Pons (tissue), 1 donor: ENCODE measurements at regions not wholly inside any gene's neighbourhood (a gene's known extent, or its start where the extent isn't known, plus 50 kb on each side); places are given as distances from the start of the nearest gene placed in this dataset.
A peak's percentile ranks its signal among the peaks of the same experiment; 100 is the strongest.

Experiments used
- DNase-seq: peaks from one replicate; pipeline ENCODE4 v3.0.0-alpha.2; 2016; ENCODE audit warnings: low spot score

DNA sequence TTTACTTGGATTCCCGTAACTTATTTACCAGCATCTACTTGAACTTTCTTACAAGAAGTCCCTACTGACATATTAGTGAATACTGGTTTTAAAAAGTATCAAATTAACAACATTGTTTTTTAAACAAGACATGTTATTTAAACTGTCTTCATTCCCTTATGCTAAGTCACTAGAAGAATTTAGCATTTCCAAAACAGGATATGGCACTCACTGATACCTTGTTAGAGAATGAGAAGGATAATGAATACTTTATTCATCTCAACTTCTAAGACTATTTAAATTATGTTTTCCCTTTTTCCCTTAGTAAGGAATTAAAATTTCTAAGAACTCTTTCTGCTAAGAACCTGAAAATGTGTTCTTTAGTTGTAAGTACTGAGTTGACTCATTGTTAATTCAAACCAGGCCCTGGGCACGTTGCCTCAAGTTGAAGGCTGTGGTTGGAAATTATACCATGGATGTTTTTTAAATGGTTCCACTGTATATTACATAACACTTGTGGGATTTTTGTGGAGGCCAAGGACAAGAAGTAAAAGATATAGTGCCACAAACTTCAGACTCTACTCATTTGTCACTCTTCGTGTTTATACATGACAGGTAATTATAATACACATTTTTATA, 219.0 kb upstream of the EDIL3 start:
- DNase-seq, result peak; percentile 26

GRCh38 chr5:84602371-84602771, 217.7 kb upstream of the EDIL3 start:
- DNase-seq, result no peak

DNA sequence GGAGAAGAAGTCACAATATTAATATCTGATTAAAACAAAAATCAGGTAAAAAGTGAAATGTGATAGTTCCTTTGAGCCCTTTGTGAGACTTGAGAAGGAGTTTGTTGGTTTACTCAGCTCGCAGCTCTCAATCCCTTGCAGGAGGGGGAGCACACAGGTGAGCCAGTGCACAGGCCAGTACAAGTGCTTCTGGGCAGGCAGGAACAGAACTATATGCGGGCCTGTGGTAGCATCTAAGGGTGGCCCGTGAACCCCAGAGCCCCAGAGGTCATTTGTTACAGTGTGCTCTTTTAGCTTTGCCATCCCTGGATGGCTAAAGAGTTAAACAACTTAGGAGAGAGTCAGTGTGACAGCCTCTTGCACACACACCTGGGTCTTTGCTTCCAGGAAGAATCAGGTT, 215.3 kb upstream of the EDIL3 start:
- DNase-seq, result no peak

DNA sequence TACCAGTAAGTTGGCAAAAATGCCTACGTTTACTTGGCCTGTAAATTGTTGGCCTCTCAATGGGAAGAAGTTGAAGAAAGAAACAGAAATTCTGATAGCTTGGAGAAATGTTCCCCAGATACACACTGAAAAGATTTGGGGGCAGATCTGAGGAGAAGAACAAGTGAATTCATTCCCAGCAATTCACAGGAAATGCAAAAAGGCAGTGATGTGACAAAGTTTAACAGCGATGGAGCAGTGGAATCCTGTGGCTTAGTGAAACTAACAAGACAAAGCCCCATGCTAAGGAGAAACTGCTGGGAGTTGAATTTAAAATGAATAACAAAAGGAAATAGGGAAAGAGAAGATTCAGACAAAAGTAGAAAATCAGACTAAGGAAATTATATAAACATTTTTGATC, 213.2 kb upstream of the EDIL3 start:
- no peak for DNase-seq

- DNase-seq, result no peak
These were observed 205.9 kb upstream of the EDIL3 start for GRCh38 chr5:84590629-84591028.

DNA sequence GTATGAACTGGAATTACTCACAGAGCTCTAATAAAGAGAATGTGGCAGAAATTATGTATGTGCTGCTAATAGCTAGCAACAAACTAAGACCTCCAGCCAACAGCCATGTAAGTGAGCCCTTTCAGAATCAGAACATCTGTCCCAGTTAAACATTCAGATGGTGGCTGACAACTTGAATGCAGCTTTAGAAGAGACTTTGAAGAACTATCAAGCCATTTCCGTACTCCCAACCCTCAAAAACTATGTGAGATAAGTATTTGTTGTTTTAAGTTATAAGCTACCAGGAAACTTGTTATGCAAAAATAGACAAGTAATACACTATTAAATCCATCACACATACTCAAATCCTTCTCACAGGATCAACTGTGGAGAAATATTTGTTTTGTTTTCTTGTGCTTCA, 205.2 kb upstream of the EDIL3 start:
- DNase-seq, result peak; percentile 14

GRCh38 chr5:84585218-84585617, 200.5 kb upstream of the EDIL3 start:
- no peak for DNase-seq

DNA sequence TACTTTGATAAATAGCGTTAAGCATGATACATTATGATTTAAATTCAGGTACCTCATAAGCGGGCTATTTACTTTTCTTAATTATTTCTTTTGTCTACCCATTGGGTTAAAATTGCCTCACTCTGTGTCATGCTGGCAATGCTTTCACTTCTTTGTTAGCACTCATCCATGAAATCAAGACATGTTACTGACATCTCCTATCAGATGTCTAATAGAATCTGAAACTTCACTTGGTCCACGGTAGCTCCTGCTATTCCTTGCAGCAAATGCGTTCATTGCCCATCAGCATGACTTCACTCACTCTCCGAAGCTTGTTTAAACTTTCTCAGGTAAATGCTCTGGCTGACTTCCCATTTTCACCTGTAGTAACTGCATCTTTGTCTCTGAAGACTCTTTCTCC, 193.5 kb upstream of the EDIL3 start:
- no peak for DNase-seq

GRCh38 chr5:84573017-84573712, 188.5 kb upstream of the EDIL3 start:
- peak; percentile 81 for DNase-seq

DNA sequence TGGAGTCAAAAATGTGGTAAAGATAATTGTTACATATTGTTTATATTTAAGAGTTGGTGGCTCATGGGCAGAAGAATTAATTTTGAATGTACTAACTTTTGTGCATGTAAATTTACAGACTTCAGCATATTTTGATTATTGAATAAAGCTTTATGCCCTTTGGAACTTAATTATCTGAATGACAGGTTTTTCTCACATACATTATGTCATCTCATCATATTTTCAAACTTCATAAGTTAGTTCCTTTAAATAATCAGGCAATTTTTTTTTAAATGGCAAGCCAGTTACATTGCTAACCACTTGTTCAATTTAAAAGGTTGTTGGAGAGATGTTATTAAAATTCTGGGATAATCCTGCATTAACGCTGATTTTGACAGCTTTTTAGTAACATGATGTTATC, 184.6 kb upstream of the EDIL3 start:
- DNase-seq, result no peak

DNA sequence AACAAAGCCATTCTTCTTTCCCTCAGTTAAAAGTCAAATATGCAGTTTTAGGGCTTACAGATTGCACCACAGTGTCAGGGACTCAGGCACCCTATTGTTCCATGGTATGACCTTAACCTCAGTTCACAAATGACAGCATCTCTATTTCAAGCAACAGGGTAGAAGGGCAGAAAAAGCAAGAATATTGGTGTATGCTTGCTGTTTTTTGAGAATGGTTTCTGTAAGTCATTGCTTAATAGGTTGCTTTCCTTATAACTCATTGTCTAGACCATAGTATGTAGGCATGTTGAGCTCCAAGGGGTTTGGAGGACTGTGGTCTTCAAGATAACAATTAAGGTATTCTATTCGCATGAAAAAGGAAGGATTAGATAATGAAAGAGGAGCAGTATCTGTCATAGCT, 183.5 kb upstream of the EDIL3 start:
- peak; percentile 93 for DNase-seq

- no peak for DNase-seq
These were observed 181.2 kb upstream of the EDIL3 start for GRCh38 chr5:84565866-84566265.

- DNase-seq, result peak; percentile 97
These were observed 179.8 kb upstream of the EDIL3 start for GRCh38 chr5:84564321-84565075.

GRCh38 chr5:84550222-84550621, 165.5 kb upstream of the EDIL3 start:
- DNase-seq, result no peak

GRCh38 chr5:84549054-84549453, 164.4 kb upstream of the EDIL3 start:
- DNase-seq, result no peak

- no peak for DNase-seq
These were observed 162.0 kb upstream of the EDIL3 start for GRCh38 chr5:84546686-84547085.

DNA sequence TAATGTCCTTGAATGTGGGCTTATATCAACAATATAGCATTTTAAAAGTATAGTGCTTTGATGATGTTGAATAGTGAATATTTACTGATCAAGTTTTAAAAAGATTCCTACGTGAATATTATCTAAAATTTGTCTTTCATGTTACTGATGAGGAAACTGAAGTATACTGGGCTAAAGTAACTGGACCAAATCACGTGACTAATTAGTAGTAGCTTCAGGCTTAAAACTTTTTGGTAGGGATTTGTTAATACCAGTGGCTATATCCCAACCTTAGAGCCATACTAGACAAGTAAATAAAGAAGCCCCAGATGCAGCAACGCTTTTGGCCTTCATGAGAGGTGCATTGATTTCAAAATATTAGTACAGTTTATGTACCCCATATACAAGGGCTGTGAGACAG, 152.1 kb upstream of the EDIL3 start:
- DNase-seq, result no peak

DNA sequence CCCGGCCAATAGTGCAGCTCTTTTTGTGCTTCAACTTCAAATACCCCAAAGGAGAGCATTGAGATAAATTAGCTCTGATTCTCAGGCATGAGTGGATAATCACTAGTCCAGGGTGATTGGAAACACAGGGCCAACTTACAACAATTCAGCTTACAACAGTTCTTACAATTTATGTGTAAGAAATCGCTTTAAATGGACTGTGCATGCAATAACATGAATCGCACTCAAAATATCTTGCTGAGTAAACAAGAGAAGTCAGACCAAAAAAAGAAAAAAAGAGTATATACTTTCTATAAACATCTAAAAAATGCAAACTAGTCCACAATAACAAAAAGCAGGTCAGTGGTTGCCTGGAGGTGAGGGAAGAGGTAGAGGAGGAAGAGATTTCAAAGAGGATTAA, 150.6 kb upstream of the EDIL3 start:
- no peak for DNase-seq

DNA sequence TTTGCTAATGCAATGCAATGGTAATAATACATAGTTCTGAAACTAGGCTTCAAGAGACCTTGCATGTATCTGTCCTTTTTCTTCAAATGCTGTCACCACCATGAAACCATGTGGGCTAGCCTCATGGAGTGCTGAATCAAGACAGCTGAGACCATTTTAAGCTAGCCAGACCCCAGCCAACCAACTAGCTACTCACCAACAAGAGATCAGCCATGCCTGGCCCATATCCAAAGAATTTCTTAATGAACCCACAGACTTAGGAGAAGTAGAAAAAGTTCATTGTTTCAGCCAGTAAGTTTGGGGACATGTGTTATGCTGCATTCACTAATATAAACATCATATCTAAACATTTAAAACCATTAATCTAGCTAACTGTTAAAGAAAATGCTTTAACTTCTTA, 139.8 kb upstream of the EDIL3 start:
- no peak for DNase-seq

DNA sequence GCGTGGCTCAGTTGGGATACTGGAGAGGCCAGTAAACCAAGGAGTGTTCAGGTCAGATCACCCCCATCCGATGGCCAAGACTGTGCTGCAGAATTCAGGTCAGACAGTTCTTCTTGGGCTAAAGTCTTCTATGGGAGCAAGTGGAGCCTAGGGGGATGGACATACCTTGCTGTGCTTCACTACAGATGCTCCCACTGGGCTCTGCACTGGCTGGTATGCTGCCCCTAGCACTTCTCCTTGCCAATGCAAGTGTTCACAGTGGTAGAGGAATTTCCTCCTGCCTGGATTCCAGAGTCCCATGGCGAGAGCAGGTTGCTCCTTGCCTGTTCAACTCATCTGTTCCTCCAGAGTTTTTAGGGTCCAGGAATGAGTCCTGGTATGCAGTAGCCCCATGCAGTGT, 134.2 kb upstream of the EDIL3 start:
- DNase-seq, result no peak

DNA sequence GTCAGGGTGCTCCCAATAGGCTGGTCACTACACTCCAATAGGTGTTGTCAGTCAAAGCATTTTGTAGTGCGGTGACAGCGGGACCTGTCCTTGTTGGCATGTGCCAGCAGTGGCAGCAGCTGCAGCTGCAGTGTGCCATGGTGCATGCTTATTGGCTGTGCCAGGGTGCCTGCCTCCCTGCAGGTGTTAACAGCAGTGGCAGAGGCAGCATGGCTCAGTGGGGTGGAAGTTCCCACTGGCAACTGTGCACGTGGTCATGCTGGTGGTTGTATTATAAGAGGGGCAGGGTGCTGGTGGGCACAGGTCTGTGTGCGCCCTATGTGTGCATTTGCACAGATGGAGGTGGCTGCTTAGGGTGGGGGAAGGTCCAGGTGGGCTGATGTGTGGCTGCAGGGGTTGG, 133.7 kb upstream of the EDIL3 start:
- no peak for DNase-seq

- DNase-seq, result no peak
These were observed 121.9 kb upstream of the EDIL3 start for GRCh38 chr5:84506625-84507024.

- DNase-seq, result no peak
These were observed 109.8 kb upstream of the EDIL3 start for GRCh38 chr5:84494453-84494852.
